ENCODE measurements at regions not wholly inside any gene's neighbourhood (a gene's known extent, or its start where the extent isn't known, plus 50 kb on each side); places are given as distances from the start of the nearest gene placed in this dataset.

DNA sequence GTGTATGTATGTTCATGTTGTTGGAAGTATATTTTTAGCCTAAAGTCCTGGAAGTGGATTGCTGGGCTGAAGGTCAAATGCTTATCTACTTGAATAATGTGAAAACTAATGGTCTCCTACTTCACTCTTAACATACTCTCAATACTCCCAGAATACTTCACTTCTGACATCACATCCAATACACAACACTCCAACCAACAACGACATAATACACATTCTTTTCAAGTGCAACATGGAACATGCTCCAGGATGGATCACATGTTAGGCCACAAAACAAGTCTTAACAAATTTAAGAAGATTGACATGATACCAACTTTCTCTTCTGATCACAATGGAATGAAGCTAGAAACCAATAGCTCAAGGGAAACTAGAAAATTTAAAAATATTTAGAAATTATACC, 126.9 kb upstream of the ADCY1 start:
- no peaks in the 10 kb centered on the region for H3K9me3 ChIP-seq
- no peak overlapping the region for H3K27ac ChIP-seq
- no peaks in the 10 kb centered on the region for H3K4me1 ChIP-seq
- 44% methylated on average over 1 of the region's 1 CpG for WGBS
- H3K36me3 ChIP-seq = no peaks in the 10 kb centered on the region
- TF ChIP-seq, protein P1, sequence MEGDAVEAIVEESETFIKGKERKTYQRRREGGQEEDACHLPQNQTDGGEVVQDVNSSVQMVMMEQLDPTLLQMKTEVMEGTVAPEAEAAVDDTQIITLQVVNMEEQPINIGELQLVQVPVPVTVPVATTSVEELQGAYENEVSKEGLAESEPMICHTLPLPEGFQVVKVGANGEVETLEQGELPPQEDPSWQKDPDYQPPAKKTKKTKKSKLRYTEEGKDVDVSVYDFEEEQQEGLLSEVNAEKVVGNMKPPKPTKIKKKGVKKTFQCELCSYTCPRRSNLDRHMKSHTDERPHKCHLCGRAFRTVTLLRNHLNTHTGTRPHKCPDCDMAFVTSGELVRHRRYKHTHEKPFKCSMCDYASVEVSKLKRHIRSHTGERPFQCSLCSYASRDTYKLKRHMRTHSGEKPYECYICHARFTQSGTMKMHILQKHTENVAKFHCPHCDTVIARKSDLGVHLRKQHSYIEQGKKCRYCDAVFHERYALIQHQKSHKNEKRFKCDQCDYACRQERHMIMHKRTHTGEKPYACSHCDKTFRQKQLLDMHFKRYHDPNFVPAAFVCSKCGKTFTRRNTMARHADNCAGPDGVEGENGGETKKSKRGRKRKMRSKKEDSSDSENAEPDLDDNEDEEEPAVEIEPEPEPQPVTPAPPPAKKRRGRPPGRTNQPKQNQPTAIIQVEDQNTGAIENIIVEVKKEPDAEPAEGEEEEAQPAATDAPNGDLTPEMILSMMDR (IDR thresholded peaks at IDR 0.05) = no peak
- TF ChIP-seq POLR2AphosphoS5 (IDR thresholded peaks at IDR 0.05) = no peak
- no peak for TF ChIP-seq EP300 (IDR thresholded peaks at IDR 0.05)
- no peak for TF ChIP-seq POLR2A (IDR thresholded peaks at IDR 0.05)
- DNase-seq (ENCODE audit: low spot score in 2 of 2) = no peak
- H3K4me3 ChIP-seq = no peak overlapping the region
- no peaks in the 10 kb centered on the region for H3K27me3 ChIP-seq

DNA sequence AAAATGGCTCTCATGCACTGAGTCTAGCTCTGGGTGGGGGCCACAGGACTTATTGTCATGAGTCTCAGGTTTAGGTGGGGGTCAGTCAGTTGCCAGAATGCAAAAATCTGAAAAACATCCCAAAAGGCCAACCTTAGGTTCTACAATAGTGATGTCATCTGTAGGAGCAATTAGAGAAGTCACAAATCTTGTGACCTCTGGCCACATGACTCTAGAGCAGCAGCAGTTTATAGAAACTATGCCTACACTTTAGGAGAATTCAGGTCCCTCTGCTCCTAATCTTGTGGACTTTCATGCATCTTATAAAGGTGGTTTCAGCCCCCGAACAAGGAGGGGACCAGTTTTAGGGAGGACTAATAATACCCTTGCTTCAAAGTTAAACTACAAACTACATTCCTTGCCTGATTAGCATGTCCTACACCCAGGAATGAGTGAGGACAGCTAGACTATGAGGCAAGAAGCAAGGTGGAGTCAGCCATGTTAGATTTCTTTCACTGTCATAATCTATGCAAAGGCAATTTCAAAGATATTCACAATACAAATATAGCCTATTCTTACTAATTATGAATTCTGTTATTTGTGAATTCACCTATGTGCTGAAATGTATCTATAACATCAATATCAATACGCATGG, 123.5 kb upstream of the ADCY1 start:
- H3K27ac ChIP-seq = no peak overlapping the region
- TF ChIP-seq POLR2AphosphoS5 (IDR thresholded peaks at IDR 0.05) = no peak
- no peak for TF ChIP-seq EP300 (IDR thresholded peaks at IDR 0.05)
- TF ChIP-seq, protein P1 (IDR thresholded peaks at IDR 0.05) = no peak
- no peak for TF ChIP-seq POLR2A (IDR thresholded peaks at IDR 0.05)
- WGBS = 88% methylated on average over 2 of the region's 2 CpGs
- H3K9me3 ChIP-seq = no peaks in the 10 kb centered on the region
- no peaks in the 10 kb centered on the region for H3K36me3 ChIP-seq
- H3K4me3 ChIP-seq = no peak overlapping the region
- no peak for DNase-seq (ENCODE audit: low spot score in 2 of 2)
- H3K27me3 ChIP-seq = no peaks in the 10 kb centered on the region
- H3K4me1 ChIP-seq = no peaks in the 10 kb centered on the region

GRCh38 chr7:45451342-45452035, 122.7 kb upstream of the ADCY1 start:
- DNase-seq (ENCODE audit: low spot score in 2 of 2) = no peak
- WGBS = 40% methylated on average over 2 of the region's 2 CpGs
- Histone ChIP-seq H3K4me3 (no peak overlapping the region), H3K9me3 (no peaks in the 10 kb centered on the region), H3K36me3 (no peaks in the 10 kb centered on the region), H3K27me3 (no peaks in the 10 kb centered on the region), H3K27ac (no peak overlapping the region), H3K4me1 (no peaks in the 10 kb centered on the region)
- TF ChIP-seq, protein P1 (IDR thresholded peaks at IDR 0.05) = no peak
- no peak for TF ChIP-seq EP300 (IDR thresholded peaks at IDR 0.05)
- TF ChIP-seq POLR2AphosphoS5 (IDR thresholded peaks at IDR 0.05) = no peak
- TF ChIP-seq POLR2A (IDR thresholded peaks at IDR 0.05) = no peak

GRCh38 chr7:45454771-45455170, 119.4 kb upstream of the ADCY1 start:
- WGBS = 59% methylated on average over 3 of the region's 3 CpGs

GRCh38 chr7:45455662-45456061, 118.5 kb upstream of the ADCY1 start:
- WGBS = 66% methylated on average over 4 of the region's 4 CpGs
- TF ChIP-seq, protein P1 (IDR thresholded peaks at IDR 0.05) = no peak
- TF ChIP-seq POLR2A (IDR thresholded peaks at IDR 0.05) = no peak
- no peak for TF ChIP-seq POLR2AphosphoS5 (IDR thresholded peaks at IDR 0.05)
- no peak for TF ChIP-seq EP300 (IDR thresholded peaks at IDR 0.05)
- H3K4me3 ChIP-seq = no peak overlapping the region
- no peak for DNase-seq (ENCODE audit: low spot score in 2 of 2)
- H3K27me3 ChIP-seq = no peaks in the 10 kb centered on the region
- no peaks in the 10 kb centered on the region for H3K4me1 ChIP-seq
- no peak overlapping the region for H3K27ac ChIP-seq
- no peaks in the 10 kb centered on the region for H3K9me3 ChIP-seq
- no peaks in the 10 kb centered on the region for H3K36me3 ChIP-seq

More at GRCh38 chr7:45454771-45455170, 119.4 kb upstream of the ADCY1 start:
- DNase-seq (ENCODE audit: low spot score in 2 of 2) = no peak
- no peaks in the 10 kb centered on the region for H3K27me3 ChIP-seq
- TF ChIP-seq POLR2A (IDR thresholded peaks at IDR 0.05) = no peak
- no peak for TF ChIP-seq EP300 (IDR thresholded peaks at IDR 0.05)
- TF ChIP-seq POLR2AphosphoS5 (IDR thresholded peaks at IDR 0.05) = no peak
- TF ChIP-seq, protein P1 (IDR thresholded peaks at IDR 0.05) = no peak
- no peaks in the 10 kb centered on the region for H3K36me3 ChIP-seq
- no peaks in the 10 kb centered on the region for H3K4me1 ChIP-seq
- no peak overlapping the region for H3K4me3 ChIP-seq
- no peaks in the 10 kb centered on the region for H3K9me3 ChIP-seq
- no peak overlapping the region for H3K27ac ChIP-seq

All from suprapubic skin (tissue), 4 donors.